ENCODE measurements at regions not wholly inside any gene's neighbourhood (a gene's known extent, or its start where the extent isn't known, plus 50 kb on each side); places are given as distances from the start of the nearest gene placed in this dataset.

- DNase-seq (ENCODE audit: low read depth, low spot score) = no peak
- no TSS peak for BruUV-seq (replicated peaks)
- no peaks in the 10 kb centered on the region for H3K9me2 ChIP-seq (ENCODE audit: insufficient read depth)
- no peak overlapping the region for H3K4me2 ChIP-seq (ENCODE audit: low read length)
- peaks cover 29% of the 10 kb centered on the region for H3K27me3 ChIP-seq (ENCODE audit: insufficient read depth, low read length)
- intact Hi-C loops (cut with micrococcal nuclease) = loop anchor here (10.0 kb wide), 1 partner anchor 522 kb away; no protein-coding TSS in a partner anchor
- H2AFZ ChIP-seq (ENCODE audit: low read depth, low read length, poor library complexity, severe bottlenecking) = no peak overlapping the region
- no peaks in the 10 kb centered on the region for H3K36me3 ChIP-seq (ENCODE audit: control insufficient read depth in 1 of 2, insufficient read depth in 2 of 2, low read length in 2 of 2)
- ATAC-seq = no peak
- no peaks in the 10 kb centered on the region for H3K79me2 ChIP-seq (ENCODE audit: insufficient read depth, low read length)
- H3K9ac ChIP-seq (ENCODE audit: low read length) = no peak overlapping the region
- H3K4me1 ChIP-seq (ENCODE audit: control insufficient read depth in 1 of 2, insufficient read depth in 2 of 2, low read length in 2 of 2) = no peaks in the 10 kb centered on the region
- ChIA-PET CTCF (no interaction called here), RAD21 (ENCODE audit: low non-redundant PET in 1 of 2, low total read pairs in 2 of 2, uncharacterized antibody in 2 of 2, unreplicated experiment in 2 of 2) (no interaction called here), POLR2A (no interaction called here)
- no peak overlapping the region for H3K27ac ChIP-seq (ENCODE audit: low read depth, low read length)
- no peaks in the 10 kb centered on the region for H3K9me3 ChIP-seq (ENCODE audit: control insufficient read depth in 1 of 2, insufficient read depth in 1 of 2, low read depth in 1 of 2, low read length in 2 of 2)
- H4K20me1 ChIP-seq (ENCODE audit: insufficient read depth) = no peaks in the 10 kb centered on the region
- no peak overlapping the region for H3K4me3 ChIP-seq (replicated peaks in 1 of 2; ENCODE audit: low read depth in 1 of 2, low read length in 2 of 2)
- TF ChIP-seq SIN3A (IDR thresholded peaks at IDR 0.05; ENCODE audit: low read depth) (no peak), ATF3 (IDR thresholded peaks at IDR 0.05) (no peak), RAD21 (IDR thresholded peaks at IDR 0.05; ENCODE audit: low read depth) (no peak), POLR2AphosphoS5 (IDR thresholded peaks at IDR 0.05; ENCODE audit: low read depth, low read length) (no peak), ZBTB33 (IDR thresholded peaks at IDR 0.05; ENCODE audit: extremely low read depth, insufficient replicate concordance, low read length) (no peak), CEBPB (IDR thresholded peaks at IDR 0.05; ENCODE audit: low read depth) (no peak), EGR1 (IDR thresholded peaks at IDR 0.05; ENCODE audit: low read depth) (no peak), SP1 (IDR thresholded peaks at IDR 0.05; ENCODE audit: low read depth) (no peak), CTCF (IDR thresholded peaks at IDR 0.05 in 2 of 3, conservative IDR thresholded peaks at IDR 0.05 in 1 of 3; ENCODE audit: borderline replicate concordance in 1 of 3, insufficient read depth in 1 of 3, low read depth in 2 of 3, low read length in 2 of 3) (no peak), MAX (IDR thresholded peaks at IDR 0.05) (no peak), ZFX (IDR thresholded peaks at IDR 0.05) (no peak), ELF1 (IDR thresholded peaks at IDR 0.05; ENCODE audit: borderline replicate concordance, low read depth) (no peak), CBX3 (IDR thresholded peaks at IDR 0.05; ENCODE audit: low read depth) (no peak), POLR2A (IDR thresholded peaks at IDR 0.05; ENCODE audit: borderline replicate concordance, extremely low read depth, insufficient read depth, insufficient read length) (no peak), EZH2 (IDR thresholded peaks at IDR 0.05) (no peak), EZH2phosphoT487 (IDR thresholded peaks at IDR 0.05; ENCODE audit: borderline replicate concordance) (no peak), JUND (IDR thresholded peaks at IDR 0.05) (no peak), YY1 (IDR thresholded peaks at IDR 0.05; ENCODE audit: extremely low read depth, insufficient replicate concordance, low read depth, low read length) (no peak)
- TF ChIP-seq, protein P1, sequence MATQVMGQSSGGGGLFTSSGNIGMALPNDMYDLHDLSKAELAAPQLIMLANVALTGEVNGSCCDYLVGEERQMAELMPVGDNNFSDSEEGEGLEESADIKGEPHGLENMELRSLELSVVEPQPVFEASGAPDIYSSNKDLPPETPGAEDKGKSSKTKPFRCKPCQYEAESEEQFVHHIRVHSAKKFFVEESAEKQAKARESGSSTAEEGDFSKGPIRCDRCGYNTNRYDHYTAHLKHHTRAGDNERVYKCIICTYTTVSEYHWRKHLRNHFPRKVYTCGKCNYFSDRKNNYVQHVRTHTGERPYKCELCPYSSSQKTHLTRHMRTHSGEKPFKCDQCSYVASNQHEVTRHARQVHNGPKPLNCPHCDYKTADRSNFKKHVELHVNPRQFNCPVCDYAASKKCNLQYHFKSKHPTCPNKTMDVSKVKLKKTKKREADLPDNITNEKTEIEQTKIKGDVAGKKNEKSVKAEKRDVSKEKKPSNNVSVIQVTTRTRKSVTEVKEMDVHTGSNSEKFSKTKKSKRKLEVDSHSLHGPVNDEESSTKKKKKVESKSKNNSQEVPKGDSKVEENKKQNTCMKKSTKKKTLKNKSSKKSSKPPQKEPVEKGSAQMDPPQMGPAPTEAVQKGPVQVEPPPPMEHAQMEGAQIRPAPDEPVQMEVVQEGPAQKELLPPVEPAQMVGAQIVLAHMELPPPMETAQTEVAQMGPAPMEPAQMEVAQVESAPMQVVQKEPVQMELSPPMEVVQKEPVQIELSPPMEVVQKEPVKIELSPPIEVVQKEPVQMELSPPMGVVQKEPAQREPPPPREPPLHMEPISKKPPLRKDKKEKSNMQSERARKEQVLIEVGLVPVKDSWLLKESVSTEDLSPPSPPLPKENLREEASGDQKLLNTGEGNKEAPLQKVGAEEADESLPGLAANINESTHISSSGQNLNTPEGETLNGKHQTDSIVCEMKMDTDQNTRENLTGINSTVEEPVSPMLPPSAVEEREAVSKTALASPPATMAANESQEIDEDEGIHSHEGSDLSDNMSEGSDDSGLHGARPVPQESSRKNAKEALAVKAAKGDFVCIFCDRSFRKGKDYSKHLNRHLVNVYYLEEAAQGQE (IDR thresholded peaks at IDR 0.05; ENCODE audit: low read depth) = no peak
Measured at GRCh38 chr3:132822837-132823236, 100.6 kb upstream of the NPHP3 start.

Measured in HCT116 (cell line).